ENCODE measurements at regions not wholly inside any gene's neighbourhood (a gene's known extent, or its start where the extent isn't known, plus 50 kb on each side); places are given as distances from the start of the nearest gene placed in this dataset.
"Not testable (repeated sequence)": the region's sequence is repeated elsewhere in the genome, so short reads cannot be mapped to it uniquely, and the experiment has no call there.

DNA sequence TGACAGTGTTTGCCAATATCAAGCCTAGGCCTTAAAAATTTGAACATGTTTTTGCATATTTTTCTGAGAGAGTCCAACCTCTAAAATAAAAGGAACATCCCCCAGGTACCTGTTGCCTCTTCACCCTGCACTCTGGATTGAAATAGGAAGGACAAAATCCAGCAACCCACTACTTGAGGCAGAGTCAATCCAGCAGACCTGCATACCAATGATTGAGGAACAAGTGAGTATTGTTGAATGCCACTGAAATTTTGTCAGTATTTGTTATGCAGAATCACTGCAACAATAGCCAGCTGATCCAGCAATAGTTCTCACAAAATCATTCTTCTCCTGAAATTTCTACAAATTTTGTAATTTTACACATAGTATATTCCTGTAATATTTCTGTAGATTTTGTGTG lies 460.6 kb upstream of the FOXG1 start:
- no peak overlapping the region for H3K4me3 ChIP-seq (ENCODE audit: low read length)
- H3K27ac ChIP-seq (ENCODE audit: low read length): no peak overlapping the region
- H3K27me3 ChIP-seq (ENCODE audit: control insufficient read depth, insufficient read depth, low read length): no peaks in the 10 kb centered on the region
- H3K9me3 ChIP-seq (ENCODE audit: control insufficient read depth, low read depth, low read length): no peaks in the 10 kb centered on the region
- no peaks in the 10 kb centered on the region for H3K4me1 ChIP-seq (ENCODE audit: control insufficient read depth, insufficient read depth, low read length)
- DNase-seq: no peak
- no peaks in the 10 kb centered on the region for H3K36me3 ChIP-seq (ENCODE audit: control insufficient read depth, insufficient read depth, low read length)

DNA sequence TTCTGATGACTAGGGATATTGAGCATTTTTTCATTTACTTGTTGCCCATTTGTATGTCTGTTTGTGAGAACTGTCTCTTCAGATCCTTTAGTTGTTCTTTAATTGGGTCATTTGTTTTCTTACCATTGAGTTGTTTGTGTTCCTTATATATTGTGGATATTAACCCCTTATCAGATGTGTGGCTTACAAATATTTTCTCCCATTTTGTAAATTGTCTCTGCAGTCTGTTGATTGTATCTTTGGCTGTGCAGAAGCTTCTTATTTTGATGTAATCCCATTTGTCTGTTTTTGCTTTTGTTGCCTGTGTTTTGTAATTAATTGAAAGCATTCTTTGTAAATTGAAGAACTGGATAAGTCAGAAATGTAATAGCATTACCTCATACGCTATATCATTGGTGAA lies 459.1 kb upstream of the FOXG1 start:
- no peak for DNase-seq
- Histone ChIP-seq H3K27ac (ENCODE audit: low read length) (no peak overlapping the region), H3K4me3 (ENCODE audit: low read length) (no peak overlapping the region), H3K4me1 (ENCODE audit: control insufficient read depth, insufficient read depth, low read length) (no peaks in the 10 kb centered on the region), H3K9me3 (ENCODE audit: control insufficient read depth, low read depth, low read length) (no peaks in the 10 kb centered on the region), H3K36me3 (ENCODE audit: control insufficient read depth, insufficient read depth, low read length) (no peaks in the 10 kb centered on the region), H3K27me3 (ENCODE audit: control insufficient read depth, insufficient read depth, low read length) (no peaks in the 10 kb centered on the region)
- WGBS (ENCODE audit: insufficient coverage, low lambda C conversion rate): 60% methylated on average over 1 of the region's 1 CpG

DNA sequence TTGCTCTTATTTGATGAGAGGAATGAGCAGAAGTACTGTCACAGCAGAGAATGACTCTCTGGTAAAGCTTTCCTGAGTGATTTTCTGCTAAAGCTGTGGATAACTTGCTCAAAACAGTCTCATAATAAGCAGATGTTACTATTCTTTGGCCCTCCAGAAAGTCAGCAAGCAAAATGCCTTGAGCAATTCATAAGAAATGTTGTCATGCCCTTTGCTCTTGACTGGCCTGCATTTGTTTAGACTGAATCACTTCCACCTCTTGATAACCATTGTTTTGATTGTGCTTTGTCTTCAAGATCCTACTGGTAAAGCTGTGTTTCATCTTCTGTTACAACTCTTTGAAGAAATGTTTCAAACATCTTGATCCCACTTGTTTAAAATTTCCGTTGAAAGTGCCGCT lies 457.9 kb upstream of the FOXG1 start:
- H3K4me1 ChIP-seq (ENCODE audit: control insufficient read depth, insufficient read depth, low read length): no peaks in the 10 kb centered on the region
- no peak overlapping the region for H3K27ac ChIP-seq (ENCODE audit: low read length)
- DNase-seq: no peak
- no peaks in the 10 kb centered on the region for H3K27me3 ChIP-seq (ENCODE audit: control insufficient read depth, insufficient read depth, low read length)
- H3K36me3 ChIP-seq (ENCODE audit: control insufficient read depth, insufficient read depth, low read length): no peaks in the 10 kb centered on the region
- H3K4me3 ChIP-seq (ENCODE audit: low read length): no peak overlapping the region
- WGBS (ENCODE audit: insufficient coverage, low lambda C conversion rate): no CpG with 5 or more reads among the region's 2 CpGs
- H3K9me3 ChIP-seq (ENCODE audit: control insufficient read depth, low read depth, low read length): no peaks in the 10 kb centered on the region

DNA sequence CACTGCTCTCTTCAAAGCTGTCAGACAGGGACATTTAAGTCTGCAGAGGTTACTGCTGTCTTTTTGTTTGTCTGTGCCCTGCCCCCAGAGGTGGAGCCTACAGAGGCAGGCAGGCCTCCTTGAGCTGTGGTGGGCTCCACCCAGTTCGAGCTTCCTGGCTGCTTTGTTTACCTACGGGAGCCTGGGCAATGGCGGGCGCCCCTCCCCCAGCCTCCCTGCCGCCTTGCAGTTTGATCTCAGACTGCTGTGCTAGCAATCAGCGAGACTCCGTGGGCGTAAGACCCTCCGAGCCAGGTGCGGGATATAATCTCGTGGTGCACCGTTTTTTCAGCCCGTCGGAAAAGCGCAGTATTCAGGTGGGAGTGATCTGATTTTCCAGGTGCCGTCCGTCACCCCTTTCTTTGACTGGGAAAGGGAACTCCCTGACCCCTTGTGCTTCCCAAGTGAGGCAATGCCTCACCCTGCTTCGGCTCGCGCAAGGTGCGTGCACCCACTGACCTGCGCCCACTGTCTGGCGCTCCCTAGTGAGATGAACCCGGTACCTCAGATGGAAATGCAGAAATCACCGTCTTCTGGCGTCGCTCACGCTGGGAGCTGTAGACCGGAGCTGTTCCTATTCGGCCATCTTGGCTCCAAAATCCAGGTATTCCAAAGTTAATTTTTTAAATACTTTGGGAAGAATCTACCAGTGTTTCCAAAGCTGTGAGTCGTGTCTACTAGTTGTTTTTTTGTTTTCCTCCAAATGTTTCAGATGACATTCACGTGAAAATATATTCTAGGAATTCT lies 448.5 kb upstream of the FOXG1 start:
- H3K36me3 ChIP-seq (ENCODE audit: control insufficient read depth, insufficient read depth, low read length); DNase-seq; H3K9me3 ChIP-seq (ENCODE audit: control insufficient read depth, low read depth, low read length): not testable (repeated sequence)

DNA sequence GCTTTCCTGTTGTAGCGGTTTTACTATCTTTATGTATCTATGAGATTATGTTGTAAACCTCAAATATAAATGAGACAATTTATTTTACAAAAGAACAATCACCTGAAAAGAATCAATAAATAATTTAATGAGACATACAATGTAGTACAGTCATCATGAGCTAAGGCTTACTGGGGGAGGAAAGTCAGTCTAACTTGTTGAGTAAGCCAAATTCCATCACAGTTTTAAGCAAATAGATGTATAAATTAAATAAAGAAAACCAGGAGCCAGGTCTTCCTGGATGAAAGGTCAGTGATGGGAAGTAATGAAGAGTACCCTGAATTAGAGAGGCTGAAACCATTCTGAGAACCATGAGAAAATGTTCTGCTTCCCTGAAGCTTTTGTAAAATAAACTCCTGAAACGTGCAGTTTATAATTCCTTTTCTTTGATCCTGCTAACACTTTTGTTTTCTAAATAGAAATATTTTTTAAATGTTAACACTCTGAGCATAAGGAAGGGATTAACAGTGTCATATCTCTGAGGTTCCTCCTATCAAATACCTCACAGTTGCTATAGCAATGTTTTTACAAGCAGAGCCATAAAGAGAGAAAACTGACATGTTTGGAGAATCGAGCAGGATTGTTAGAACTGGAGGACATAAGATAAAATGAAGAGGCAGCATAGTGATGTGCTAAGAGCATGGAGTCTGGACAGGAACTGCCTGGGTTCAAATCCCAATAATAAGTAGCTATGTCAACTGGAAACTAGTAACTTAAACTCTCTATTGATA lies 444.9 kb upstream of the FOXG1 start:
- WGBS (ENCODE audit: insufficient coverage, low lambda C conversion rate): 15% methylated on average over 3 of the region's 3 CpGs
- no peaks in the 10 kb centered on the region for H3K36me3 ChIP-seq (ENCODE audit: control insufficient read depth, insufficient read depth, low read length)
- H3K4me3 ChIP-seq (ENCODE audit: low read length): no peak overlapping the region
- H3K4me1 ChIP-seq (ENCODE audit: control insufficient read depth, insufficient read depth, low read length): no peaks in the 10 kb centered on the region
- no peak overlapping the region for H3K27ac ChIP-seq (ENCODE audit: low read length)
- DNase-seq: no peak
- no peaks in the 10 kb centered on the region for H3K9me3 ChIP-seq (ENCODE audit: control insufficient read depth, low read depth, low read length)
- H3K27me3 ChIP-seq (ENCODE audit: control insufficient read depth, insufficient read depth, low read length): no peaks in the 10 kb centered on the region

More for the DNA sequence above, 448.5 kb upstream of the FOXG1 start:
- H3K27ac ChIP-seq (ENCODE audit: low read length); H3K4me1 ChIP-seq (ENCODE audit: control insufficient read depth, insufficient read depth, low read length); H3K4me3 ChIP-seq (ENCODE audit: low read length); H3K27me3 ChIP-seq (ENCODE audit: control insufficient read depth, insufficient read depth, low read length): not testable (repeated sequence)
- WGBS (ENCODE audit: insufficient coverage, low lambda C conversion rate): 80% methylated on average over 2 of the region's 32 CpGs

DNA sequence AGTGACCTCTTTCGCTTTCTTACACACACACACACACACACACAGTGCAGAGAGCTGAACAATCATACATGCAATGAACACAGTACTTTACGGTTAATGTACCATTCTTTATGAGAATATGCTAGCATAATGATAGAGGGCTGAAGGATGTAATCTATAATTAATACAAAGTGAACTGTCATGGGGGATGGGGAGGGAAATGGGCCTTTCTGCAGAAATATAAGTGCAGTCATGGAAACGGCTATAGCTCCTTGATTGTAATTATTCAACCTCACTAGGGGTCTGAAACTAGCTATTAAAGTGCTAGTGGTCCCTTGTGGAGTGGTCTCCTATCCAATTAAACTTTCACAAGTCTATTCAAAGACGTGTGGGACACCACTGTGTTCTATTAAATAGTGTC lies 443.2 kb upstream of the FOXG1 start:
- Histone ChIP-seq H3K4me3 (ENCODE audit: low read length) (no peak overlapping the region), H3K27me3 (ENCODE audit: control insufficient read depth, insufficient read depth, low read length) (no peaks in the 10 kb centered on the region), H3K27ac (ENCODE audit: low read length) (no peak overlapping the region), H3K9me3 (ENCODE audit: control insufficient read depth, low read depth, low read length) (no peaks in the 10 kb centered on the region), H3K36me3 (ENCODE audit: control insufficient read depth, insufficient read depth, low read length) (no peaks in the 10 kb centered on the region), H3K4me1 (ENCODE audit: control insufficient read depth, insufficient read depth, low read length) (no peaks in the 10 kb centered on the region)
- no CpG with 5 or more reads among the region's 4 CpGs for WGBS (ENCODE audit: insufficient coverage, low lambda C conversion rate)
- DNase-seq: no peak

DNA sequence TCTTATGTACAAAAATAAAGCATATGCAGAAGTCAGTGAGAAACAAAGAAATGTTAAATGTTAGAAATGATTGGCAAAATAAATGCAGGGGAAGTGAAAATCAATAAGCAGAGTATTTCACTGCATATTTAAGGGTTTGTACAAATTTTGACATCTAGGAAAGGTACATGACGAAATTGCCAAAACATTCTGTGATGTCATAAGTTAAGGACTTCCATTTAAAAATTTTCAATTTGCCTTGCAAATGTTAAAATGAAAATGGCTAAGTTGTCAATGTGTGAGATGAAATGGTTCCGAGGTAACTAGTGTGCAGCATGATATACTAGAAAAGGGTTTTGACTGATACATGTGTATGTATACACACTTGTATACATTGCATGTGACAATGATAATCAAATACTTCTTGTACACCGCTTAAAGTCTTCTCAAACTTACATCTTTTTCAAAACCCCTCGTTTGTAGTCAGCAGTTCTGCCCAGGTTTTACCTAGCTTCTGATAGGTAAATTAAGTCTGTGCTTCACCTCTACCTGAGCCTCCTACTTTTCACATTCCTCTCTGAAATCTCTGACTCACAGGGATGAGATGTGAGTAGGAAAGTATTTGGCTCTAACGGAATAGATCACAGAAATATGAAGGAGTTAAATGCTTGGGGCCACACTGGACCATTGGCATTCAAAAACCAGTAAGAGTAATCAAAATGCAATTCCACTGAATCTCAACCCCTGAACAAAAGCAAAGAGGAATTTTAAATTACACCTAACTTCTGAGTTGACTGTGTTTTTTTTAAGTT lies 442.4 kb upstream of the FOXG1 start:
- Histone ChIP-seq H3K27me3 (ENCODE audit: control insufficient read depth, insufficient read depth, low read length) (no peaks in the 10 kb centered on the region), H3K4me3 (ENCODE audit: low read length) (no peak overlapping the region), H3K4me1 (ENCODE audit: control insufficient read depth, insufficient read depth, low read length) (no peaks in the 10 kb centered on the region), H3K27ac (ENCODE audit: low read length) (no peak overlapping the region), H3K9me3 (ENCODE audit: control insufficient read depth, low read depth, low read length) (no peaks in the 10 kb centered on the region), H3K36me3 (ENCODE audit: control insufficient read depth, insufficient read depth, low read length) (no peaks in the 10 kb centered on the region)
- 90% methylated on average over 3 of the region's 5 CpGs for WGBS (ENCODE audit: insufficient coverage, low lambda C conversion rate)
- no peak for DNase-seq

DNA sequence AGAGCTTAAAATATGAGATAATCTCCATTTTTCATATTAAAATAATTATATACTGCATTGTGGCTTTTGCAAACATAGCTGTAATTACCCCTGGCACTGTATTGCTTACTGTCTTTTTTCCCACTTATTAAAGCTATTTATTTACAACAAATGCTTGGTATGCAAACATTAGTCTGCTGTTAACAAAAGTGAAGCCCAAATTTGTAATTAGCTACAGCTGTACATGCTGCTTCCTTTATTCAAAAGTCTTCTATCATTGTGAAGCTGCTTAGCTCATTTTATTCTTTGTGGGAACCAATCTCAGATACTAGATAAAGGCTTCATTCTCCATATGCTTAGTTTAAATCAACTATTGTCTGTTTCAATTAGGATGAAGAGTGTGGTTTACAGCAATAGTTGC lies 425.8 kb upstream of the FOXG1 start:
- DNase-seq: no peak
- Histone ChIP-seq H3K27ac (ENCODE audit: low read length) (no peak overlapping the region), H3K9me3 (ENCODE audit: control insufficient read depth, low read depth, low read length) (no peaks in the 10 kb centered on the region), H3K4me1 (ENCODE audit: control insufficient read depth, insufficient read depth, low read length) (no peaks in the 10 kb centered on the region), H3K36me3 (ENCODE audit: control insufficient read depth, insufficient read depth, low read length) (no peaks in the 10 kb centered on the region), H3K27me3 (ENCODE audit: control insufficient read depth, insufficient read depth, low read length) (no peaks in the 10 kb centered on the region), H3K4me3 (ENCODE audit: low read length) (no peak overlapping the region)

DNA sequence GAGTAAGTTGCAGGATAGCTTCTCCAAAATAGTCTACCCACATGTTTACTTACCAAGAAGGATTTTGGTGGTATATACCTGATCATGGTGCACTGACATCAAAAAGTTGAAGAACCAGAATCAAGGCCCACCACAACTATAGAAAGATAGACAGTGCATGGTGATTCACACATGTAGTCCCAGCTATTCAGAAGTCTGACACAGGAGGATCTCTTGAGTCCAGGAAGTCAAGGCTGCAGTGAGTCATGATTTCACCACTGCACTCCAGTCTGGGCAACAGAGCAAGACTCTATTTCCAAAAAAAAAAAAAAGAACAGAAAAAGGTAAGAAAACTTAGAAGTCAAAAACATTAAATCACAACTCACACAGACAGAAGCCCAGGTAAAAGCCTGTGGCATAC lies 422.2 kb upstream of the FOXG1 start:
- DNase-seq: no peak
- no peak overlapping the region for H3K27ac ChIP-seq (ENCODE audit: low read length)
- no peaks in the 10 kb centered on the region for H3K36me3 ChIP-seq (ENCODE audit: control insufficient read depth, insufficient read depth, low read length)
- no peaks in the 10 kb centered on the region for H3K27me3 ChIP-seq (ENCODE audit: control insufficient read depth, insufficient read depth, low read length)
- H3K4me3 ChIP-seq (ENCODE audit: low read length): no peak overlapping the region
- H3K9me3 ChIP-seq (ENCODE audit: control insufficient read depth, low read depth, low read length): no peaks in the 10 kb centered on the region
- H3K4me1 ChIP-seq (ENCODE audit: control insufficient read depth, insufficient read depth, low read length): no peaks in the 10 kb centered on the region

DNA sequence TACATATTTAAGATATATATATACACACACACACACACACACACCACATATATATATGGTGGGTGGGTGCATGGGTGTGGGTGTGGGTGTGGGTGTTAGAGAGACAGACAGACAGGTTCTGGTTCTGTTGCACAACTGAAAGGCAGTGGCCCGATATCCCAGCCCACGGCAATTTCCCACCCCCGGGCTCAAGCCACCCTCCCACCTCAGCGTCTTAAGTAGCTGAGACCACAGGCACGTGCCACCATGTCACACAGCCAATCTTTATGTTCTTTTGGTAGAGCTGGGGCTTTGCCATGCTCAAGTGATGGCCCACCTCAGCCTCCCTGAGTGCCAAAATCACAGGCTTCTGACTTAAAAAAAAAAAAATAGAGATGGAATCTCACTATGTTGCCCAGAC lies 417.8 kb upstream of the FOXG1 start:
- H3K9me3 ChIP-seq (ENCODE audit: control insufficient read depth, low read depth, low read length): no peaks in the 10 kb centered on the region
- no peak overlapping the region for H3K27ac ChIP-seq (ENCODE audit: low read length)
- no peak overlapping the region for H3K4me3 ChIP-seq (ENCODE audit: low read length)
- no CpG with 5 or more reads among the region's 5 CpGs for WGBS (ENCODE audit: insufficient coverage, low lambda C conversion rate)
- H3K27me3 ChIP-seq (ENCODE audit: control insufficient read depth, insufficient read depth, low read length): no peaks in the 10 kb centered on the region
- H3K36me3 ChIP-seq (ENCODE audit: control insufficient read depth, insufficient read depth, low read length): no peaks in the 10 kb centered on the region
- DNase-seq: no peak
- H3K4me1 ChIP-seq (ENCODE audit: control insufficient read depth, insufficient read depth, low read length): no peaks in the 10 kb centered on the region

Data from large intestine (tissue), 3 donors.